HG03175 (cell line): ENCODE measurements at regions not wholly inside any gene's neighbourhood (a gene's known extent, or its start where the extent isn't known, plus 50 kb on each side); places are given as distances from the start of the nearest gene placed in this dataset.
"Not testable (repeated sequence)": the region's sequence is repeated elsewhere in the genome, so short reads cannot be mapped to it uniquely, and the experiment has no call there.

Experiments
- ATAC-seq: cut with Tn5 transposase; IDR thresholded peaks from one replicate; pipeline ENCODE4 v1.9.1; 2021; ENCODE audit warnings: mild to moderate bottlenecking, moderate library complexity; ENCODE audit not compliant: unreplicated experiment

- not testable (repeated sequence) for ATAC-seq
Measured at GRCh38 chr10:120109725-120110124, 217.2 kb downstream of the SEC23IP start.

- no peak for ATAC-seq
Measured at GRCh38 chr10:120110196-120110595, 217.7 kb downstream of the SEC23IP start.

DNA sequence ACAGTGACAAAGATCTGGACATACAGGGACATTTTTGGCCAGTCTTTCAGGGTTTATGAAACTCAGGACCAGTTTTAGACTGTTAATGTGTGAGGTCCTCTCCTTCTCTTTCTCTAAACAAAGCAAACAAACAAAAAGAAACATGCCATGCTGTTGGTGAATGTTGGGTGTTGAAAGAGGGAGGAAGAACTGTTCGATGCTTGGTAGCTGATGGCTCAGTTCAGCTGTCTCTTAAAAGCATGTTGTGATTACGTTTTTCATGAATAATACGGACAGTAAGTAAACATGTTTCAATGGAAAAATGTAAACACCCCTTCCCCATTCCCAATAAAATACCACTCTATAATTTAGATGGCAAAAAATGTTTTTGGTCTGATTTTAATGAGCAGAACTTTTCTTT is 219.1 kb downstream of the SEC23IP start:
- no peak for ATAC-seq

GRCh38 chr10:120112809-120113208 is 220.3 kb downstream of the SEC23IP start:
- ATAC-seq, result no peak

DNA sequence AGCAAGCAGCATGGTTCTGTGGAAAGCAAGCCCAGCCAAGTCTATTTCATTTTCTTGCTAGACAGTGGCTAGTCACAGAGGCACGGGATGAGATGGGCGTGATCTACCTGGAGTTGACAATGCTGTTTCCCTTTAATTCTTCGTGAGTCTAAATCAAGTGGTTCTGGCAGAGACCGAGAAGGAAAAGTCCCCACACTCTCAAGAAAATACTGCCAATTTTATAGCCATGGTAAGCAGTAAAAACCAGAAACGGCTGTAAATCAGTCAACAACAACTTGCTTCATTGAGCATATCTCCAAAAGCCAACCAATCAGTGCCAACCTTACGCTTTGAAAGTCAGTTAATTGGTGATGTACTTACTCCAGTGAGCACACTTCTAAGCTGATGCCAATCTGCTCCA is 223.4 kb downstream of the SEC23IP start:
- no peak for ATAC-seq

DNA sequence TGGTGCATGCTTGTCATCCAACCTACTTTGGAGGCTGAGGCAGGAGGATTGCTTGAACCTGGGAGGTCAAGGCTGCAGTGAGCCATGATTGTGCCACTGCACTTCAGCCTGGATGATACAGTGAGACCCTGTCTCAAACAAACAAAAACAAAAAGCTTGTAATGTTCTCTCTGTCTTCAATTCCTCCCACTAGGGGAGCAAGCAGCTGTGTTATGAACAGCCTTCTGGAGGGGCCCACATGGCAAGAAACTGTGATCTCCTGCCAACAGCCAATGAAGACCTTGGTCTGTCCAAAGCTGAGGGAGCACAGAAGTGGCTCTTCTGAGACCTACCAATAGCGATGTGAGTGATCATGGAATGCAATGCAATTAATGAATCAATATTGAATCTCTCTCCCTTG is 229.2 kb downstream of the SEC23IP start:
- ATAC-seq, result no peak

DNA sequence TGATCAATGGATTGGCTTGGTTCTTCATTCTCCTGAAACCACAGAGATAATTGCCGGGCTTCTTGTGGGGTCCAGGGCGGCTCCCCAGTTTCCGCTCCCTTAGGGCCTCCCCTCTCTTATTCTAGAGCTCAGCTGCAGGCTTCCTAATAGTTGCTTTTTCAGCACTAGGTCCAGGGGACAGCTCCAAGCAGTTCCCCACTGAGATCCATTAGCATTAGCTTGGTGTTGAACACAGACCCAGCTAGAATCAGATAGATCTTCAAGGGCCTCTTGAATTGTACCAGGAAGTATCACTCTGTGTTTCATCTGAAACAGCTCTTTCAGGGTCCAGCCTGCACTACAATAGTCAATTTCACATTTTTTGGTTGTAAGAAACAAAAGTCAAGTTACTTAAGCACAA is 238.7 kb downstream of the SEC23IP start:
- no peak for ATAC-seq

DNA sequence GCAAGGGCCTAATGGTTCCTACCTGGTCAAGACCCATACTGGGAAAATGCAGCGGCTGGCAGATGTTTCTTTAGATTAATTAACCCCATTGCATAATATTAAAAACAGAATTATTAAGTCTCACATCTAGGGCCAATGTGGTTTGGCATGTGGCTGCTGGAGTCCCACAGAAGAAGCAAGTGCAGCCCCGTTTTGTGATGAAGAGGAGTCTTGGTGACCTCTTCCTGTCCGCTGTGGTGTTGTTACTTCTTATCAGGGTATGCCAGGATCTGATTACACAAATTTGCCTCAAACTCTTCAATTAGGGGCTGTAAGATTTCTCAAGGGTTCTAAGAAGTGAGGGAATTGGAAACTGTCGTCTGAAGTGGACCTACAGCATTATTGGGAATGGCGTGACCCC is 240.3 kb downstream of the SEC23IP start:
- no peak for ATAC-seq

DNA sequence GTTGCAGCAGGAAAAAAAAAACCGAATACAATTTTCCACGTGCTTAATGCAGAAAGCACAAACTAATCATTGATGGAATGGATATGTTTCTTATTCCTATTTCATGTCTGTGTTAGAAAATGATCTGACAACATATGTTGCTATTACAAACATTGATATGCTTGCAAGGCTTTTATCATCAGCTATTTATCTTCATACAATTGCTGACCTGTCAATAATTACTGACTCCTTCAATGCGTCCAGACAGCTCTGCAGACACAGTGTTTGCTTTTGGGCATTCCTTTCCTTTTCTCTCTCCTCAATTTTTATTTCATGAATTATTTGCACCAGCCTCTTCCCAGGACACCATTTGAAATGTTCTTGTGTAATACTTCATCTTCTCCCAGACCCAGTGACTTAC is 246.2 kb downstream of the SEC23IP start:
- ATAC-seq, result no peak

GRCh38 chr10:120145107-120145506 is 252.6 kb downstream of the SEC23IP start:
- no peak for ATAC-seq

GRCh38 chr10:120156614-120157274 is 264.2 kb downstream of the SEC23IP start:
- no peak for ATAC-seq

DNA sequence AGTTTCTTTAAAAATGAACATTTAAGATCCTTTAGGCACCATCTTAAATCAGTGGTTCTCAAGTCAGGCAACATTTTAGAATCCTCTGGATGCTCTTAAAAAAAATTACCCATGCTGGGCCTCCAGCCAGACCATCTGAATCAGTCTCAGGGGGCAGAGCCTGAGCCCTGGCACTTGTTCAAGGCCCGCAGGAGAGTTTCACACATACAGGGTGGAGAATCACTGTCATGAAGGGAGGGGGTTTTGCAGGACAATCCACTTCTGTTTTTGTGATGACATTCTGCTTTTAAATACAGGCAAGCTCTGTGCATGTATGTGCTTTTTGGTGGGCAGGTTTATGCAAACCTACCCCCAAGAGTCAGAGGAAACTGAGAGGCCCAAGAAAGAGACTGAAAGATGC is 268.6 kb downstream of the SEC23IP start:
- no peak for ATAC-seq

GRCh38 chr10:120162471-120162870 is 269.9 kb downstream of the SEC23IP start:
- no peak for ATAC-seq

DNA sequence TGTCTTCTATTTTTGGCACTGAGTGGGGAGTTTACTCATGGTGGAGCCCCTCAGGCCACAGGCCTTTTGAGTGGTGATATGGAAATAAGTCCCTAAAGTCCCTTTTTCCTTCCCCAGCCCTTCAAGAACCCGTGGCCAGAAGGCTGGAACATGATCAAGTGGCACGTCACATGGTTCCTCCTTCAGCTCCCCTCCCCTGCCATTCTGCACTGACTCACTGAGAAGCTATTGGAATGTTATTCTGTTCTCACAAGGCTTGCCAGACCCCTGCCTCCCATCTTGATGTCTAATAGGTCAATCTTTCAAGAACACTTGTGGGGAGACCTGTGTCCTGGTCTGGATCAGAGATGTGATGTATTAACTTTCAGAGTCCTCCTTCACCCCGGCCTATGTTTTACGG is 279.8 kb downstream of the SEC23IP start:
- no peak for ATAC-seq

GRCh38 chr10:120174491-120174890 is 282.0 kb downstream of the SEC23IP start:
- no peak for ATAC-seq

- no peak for ATAC-seq
Measured at GRCh38 chr10:120177330-120177729, 279.7 kb upstream of the PLPP4 start.

GRCh38 chr10:120180160-120180559 is 276.9 kb upstream of the PLPP4 start:
- ATAC-seq, result no peak

- ATAC-seq, result no peak
Measured at GRCh38 chr10:120181154-120181553, 275.9 kb upstream of the PLPP4 start.

- no peak for ATAC-seq
Measured at GRCh38 chr10:120182431-120182830, 274.6 kb upstream of the PLPP4 start.

- ATAC-seq, result no peak
Measured at GRCh38 chr10:120183546-120183945, 273.5 kb upstream of the PLPP4 start.

- ATAC-seq, result no peak
Measured at GRCh38 chr10:120184547-120185337, 272.3 kb upstream of the PLPP4 start.

GRCh38 chr10:120186506-120186905 is 270.5 kb upstream of the PLPP4 start:
- ATAC-seq, result no peak

DNA sequence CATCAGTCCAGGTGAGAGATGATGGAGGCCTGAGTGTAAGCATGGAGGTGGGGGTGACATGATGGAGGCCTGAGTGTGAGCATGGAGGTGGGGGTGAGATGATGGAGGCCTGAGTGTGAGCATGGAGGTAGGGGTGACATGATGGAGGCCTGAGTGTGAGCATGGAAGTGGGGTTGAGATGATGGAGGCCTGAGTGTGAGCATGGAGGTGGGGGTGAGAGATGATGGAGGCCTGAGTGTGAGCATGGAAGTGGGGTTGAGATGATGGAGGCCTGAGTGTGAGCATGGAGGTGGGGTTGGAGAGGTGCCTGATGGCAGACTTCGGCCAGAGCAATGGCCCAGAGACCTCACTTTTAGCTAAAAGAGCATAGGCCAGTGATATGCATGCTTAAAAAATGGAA is 269.9 kb upstream of the PLPP4 start:
- ATAC-seq, result not testable (repeated sequence)
